ENCODE measurements at regions not wholly inside any gene's neighbourhood (a gene's known extent, or its start where the extent isn't known, plus 50 kb on each side); places are given as distances from the start of the nearest gene placed in this dataset.
"Not testable (repeated sequence)": the region's sequence is repeated elsewhere in the genome, so short reads cannot be mapped to it uniquely, and the experiment has no call there.

- Histone ChIP-seq H3K27me3 (ENCODE audit: insufficient read depth, low read length) (no peaks in the 10 kb centered on the region), H3K4me2 (ENCODE audit: insufficient read depth, low read length) (no peak overlapping the region), H3K27ac (ENCODE audit: low read depth, low read length) (no peak overlapping the region), H3K36me3 (ENCODE audit: insufficient read depth, low read length) (no peaks in the 10 kb centered on the region), H3K4me3 (ENCODE audit: insufficient read depth, low read length) (no peak overlapping the region), H4K20me1 (ENCODE audit: insufficient read depth, low read length) (no peaks in the 10 kb centered on the region), H2AFZ (ENCODE audit: low read length) (no peak overlapping the region), H3K79me2 (ENCODE audit: insufficient read depth, low read length) (no peaks in the 10 kb centered on the region), H3K4me1 (ENCODE audit: insufficient read depth, low read length) (no peaks in the 10 kb centered on the region), H3K9me3 (ENCODE audit: low read depth, low read length) (no peaks in the 10 kb centered on the region)
- no peak for DNase-seq (ENCODE audit: insufficient read length, low spot score, missing footprints)
- TF ChIP-seq CTCF (IDR thresholded peaks at IDR 0.05; ENCODE audit: extremely low read depth, low read depth, low read length), result no peak
Observed at GRCh38 chrX:73390628-73391567, 56.0 kb upstream of the CDX4 start.

GRCh38 chrX:73366696-73367095, 80.2 kb upstream of the CDX4 start:
- H3K4me3 ChIP-seq (ENCODE audit: insufficient read depth, low read length), result no peak overlapping the region
- no peak overlapping the region for H3K4me2 ChIP-seq (ENCODE audit: insufficient read depth, low read length)
- no peaks in the 10 kb centered on the region for H3K9me3 ChIP-seq (ENCODE audit: low read depth, low read length)
- DNase-seq (ENCODE audit: insufficient read length, low spot score, missing footprints), result no peak
- no peak for TF ChIP-seq CTCF (IDR thresholded peaks at IDR 0.05; ENCODE audit: extremely low read depth, low read depth, low read length)
- no peaks in the 10 kb centered on the region for H4K20me1 ChIP-seq (ENCODE audit: insufficient read depth, low read length)
- no peaks in the 10 kb centered on the region for H3K27me3 ChIP-seq (ENCODE audit: insufficient read depth, low read length)
- H3K27ac ChIP-seq (ENCODE audit: low read depth, low read length), result no peak overlapping the region
- no peaks in the 10 kb centered on the region for H3K36me3 ChIP-seq (ENCODE audit: insufficient read depth, low read length)
- no peaks in the 10 kb centered on the region for H3K79me2 ChIP-seq (ENCODE audit: insufficient read depth, low read length)
- no peak overlapping the region for H2AFZ ChIP-seq (ENCODE audit: low read length)
- no peaks in the 10 kb centered on the region for H3K4me1 ChIP-seq (ENCODE audit: insufficient read depth, low read length)

- not testable (repeated sequence) for H3K4me1 ChIP-seq (ENCODE audit: insufficient read depth, low read length); H4K20me1 ChIP-seq (ENCODE audit: insufficient read depth, low read length); H3K9me3 ChIP-seq (ENCODE audit: low read depth, low read length); H3K27me3 ChIP-seq (ENCODE audit: insufficient read depth, low read length); DNase-seq (ENCODE audit: insufficient read length, low spot score, missing footprints); H2AFZ ChIP-seq (ENCODE audit: low read length); H3K4me2 ChIP-seq (ENCODE audit: insufficient read depth, low read length); H3K79me2 ChIP-seq (ENCODE audit: insufficient read depth, low read length); H3K27ac ChIP-seq (ENCODE audit: low read depth, low read length); H3K36me3 ChIP-seq (ENCODE audit: insufficient read depth, low read length); H3K4me3 ChIP-seq (ENCODE audit: insufficient read depth, low read length)
Observed at GRCh38 chrX:73357294-73357693, 89.6 kb upstream of the CDX4 start.

DNA sequence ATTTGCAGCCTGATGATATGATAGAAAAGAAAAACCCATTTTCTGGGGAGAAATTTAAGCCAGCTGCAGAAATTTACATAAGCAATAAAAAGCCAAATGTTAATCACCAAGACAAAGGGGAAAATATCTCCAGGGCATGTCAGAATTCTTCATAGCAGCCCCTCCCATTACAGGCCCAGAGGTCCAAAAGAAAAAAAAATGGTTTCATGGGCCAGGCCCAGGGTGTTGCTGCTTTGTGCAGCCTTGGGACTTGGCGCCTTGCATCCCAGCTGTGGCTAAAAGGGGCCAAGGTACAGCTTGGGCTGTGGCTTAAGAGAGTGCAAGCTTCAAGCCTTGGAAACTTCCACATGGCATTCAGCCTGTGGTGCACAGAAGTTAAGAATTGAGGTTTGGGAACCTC, 97.9 kb upstream of the CDX4 start:
- Histone ChIP-seq H3K4me3 (ENCODE audit: insufficient read depth, low read length) (no peak overlapping the region), H2AFZ (ENCODE audit: low read length) (no peak overlapping the region), H3K9me3 (ENCODE audit: low read depth, low read length) (peaks cover 4% of the 10 kb centered on the region), H3K4me2 (ENCODE audit: insufficient read depth, low read length) (no peak overlapping the region), H3K79me2 (ENCODE audit: insufficient read depth, low read length) (no peaks in the 10 kb centered on the region), H3K4me1 (ENCODE audit: insufficient read depth, low read length) (no peaks in the 10 kb centered on the region), H3K27ac (ENCODE audit: low read depth, low read length) (no peak overlapping the region), H4K20me1 (ENCODE audit: insufficient read depth, low read length) (no peaks in the 10 kb centered on the region), H3K36me3 (ENCODE audit: insufficient read depth, low read length) (no peaks in the 10 kb centered on the region), H3K27me3 (ENCODE audit: insufficient read depth, low read length) (no peaks in the 10 kb centered on the region)
- no peak for TF ChIP-seq CTCF (IDR thresholded peaks at IDR 0.05; ENCODE audit: extremely low read depth, low read depth, low read length)
- no peak for DNase-seq (ENCODE audit: insufficient read length, low spot score, missing footprints)

Data from osteoblast (primary cell).